ENCODE measurements at regions not wholly inside any gene's neighbourhood (a gene's known extent, or its start where the extent isn't known, plus 50 kb on each side); places are given as distances from the start of the nearest gene placed in this dataset.

GRCh38 chr2:236976266-236977062 is 109.2 kb upstream of the COPS8 start:
- TF ChIP-seq SMAD3 (CRISPR knock-in tag; IDR thresholded peaks at IDR 0.05; ENCODE audit: borderline replicate concordance) = no peak
- TF ChIP-seq, protein P1, sequence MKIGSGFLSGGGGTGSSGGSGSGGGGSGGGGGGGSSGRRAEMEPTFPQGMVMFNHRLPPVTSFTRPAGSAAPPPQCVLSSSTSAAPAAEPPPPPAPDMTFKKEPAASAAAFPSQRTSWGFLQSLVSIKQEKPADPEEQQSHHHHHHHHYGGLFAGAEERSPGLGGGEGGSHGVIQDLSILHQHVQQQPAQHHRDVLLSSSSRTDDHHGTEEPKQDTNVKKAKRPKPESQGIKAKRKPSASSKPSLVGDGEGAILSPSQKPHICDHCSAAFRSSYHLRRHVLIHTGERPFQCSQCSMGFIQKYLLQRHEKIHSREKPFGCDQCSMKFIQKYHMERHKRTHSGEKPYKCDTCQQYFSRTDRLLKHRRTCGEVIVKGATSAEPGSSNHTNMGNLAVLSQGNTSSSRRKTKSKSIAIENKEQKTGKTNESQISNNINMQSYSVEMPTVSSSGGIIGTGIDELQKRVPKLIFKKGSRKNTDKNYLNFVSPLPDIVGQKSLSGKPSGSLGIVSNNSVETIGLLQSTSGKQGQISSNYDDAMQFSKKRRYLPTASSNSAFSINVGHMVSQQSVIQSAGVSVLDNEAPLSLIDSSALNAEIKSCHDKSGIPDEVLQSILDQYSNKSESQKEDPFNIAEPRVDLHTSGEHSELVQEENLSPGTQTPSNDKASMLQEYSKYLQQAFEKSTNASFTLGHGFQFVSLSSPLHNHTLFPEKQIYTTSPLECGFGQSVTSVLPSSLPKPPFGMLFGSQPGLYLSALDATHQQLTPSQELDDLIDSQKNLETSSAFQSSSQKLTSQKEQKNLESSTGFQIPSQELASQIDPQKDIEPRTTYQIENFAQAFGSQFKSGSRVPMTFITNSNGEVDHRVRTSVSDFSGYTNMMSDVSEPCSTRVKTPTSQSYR (CRISPR knock-in tag; IDR thresholded peaks at IDR 0.05) = no peak
- TF ChIP-seq GABPB1 (CRISPR knock-in tag; IDR thresholded peaks at IDR 0.05) = no peak
- TF ChIP-seq, protein P2, sequence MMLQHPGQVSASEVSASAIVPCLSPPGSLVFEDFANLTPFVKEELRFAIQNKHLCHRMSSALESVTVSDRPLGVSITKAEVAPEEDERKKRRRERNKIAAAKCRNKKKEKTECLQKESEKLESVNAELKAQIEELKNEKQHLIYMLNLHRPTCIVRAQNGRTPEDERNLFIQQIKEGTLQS (CRISPR knock-in tag; conservative IDR thresholded peaks at IDR 0.05) = no peak
- no peak for TF ChIP-seq ZNF121 (CRISPR knock-in tag; IDR thresholded peaks at IDR 0.05)
- TF ChIP-seq NR2C2 (CRISPR knock-in tag; IDR thresholded peaks at IDR 0.05) = no peak
- no peak for TF ChIP-seq HMGA2 (CRISPR knock-in tag; IDR thresholded peaks at IDR 0.05)
- TF ChIP-seq, protein P3, sequence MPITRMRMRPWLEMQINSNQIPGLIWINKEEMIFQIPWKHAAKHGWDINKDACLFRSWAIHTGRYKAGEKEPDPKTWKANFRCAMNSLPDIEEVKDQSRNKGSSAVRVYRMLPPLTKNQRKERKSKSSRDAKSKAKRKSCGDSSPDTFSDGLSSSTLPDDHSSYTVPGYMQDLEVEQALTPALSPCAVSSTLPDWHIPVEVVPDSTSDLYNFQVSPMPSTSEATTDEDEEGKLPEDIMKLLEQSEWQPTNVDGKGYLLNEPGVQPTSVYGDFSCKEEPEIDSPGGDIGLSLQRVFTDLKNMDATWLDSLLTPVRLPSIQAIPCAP (CRISPR knock-in tag; IDR thresholded peaks at IDR 0.05) = no peak
- no peak for TF ChIP-seq TEAD1 (CRISPR knock-in tag; IDR thresholded peaks at IDR 0.05)
- TF ChIP-seq PRDM15 (CRISPR knock-in tag; IDR thresholded peaks at IDR 0.05) = no peak
- no peak for TF ChIP-seq ZNF423 (CRISPR knock-in tag; IDR thresholded peaks at IDR 0.05)
- no peak for TF ChIP-seq JAZF1 (CRISPR knock-in tag; IDR thresholded peaks at IDR 0.05)
- CTCF ChIA-PET = no interaction called here
- Mint-ChIP-seq H3K27me3 (ENCODE audit: low read depth) (no peaks in the 10 kb centered on the region), H3K9me3 (no peaks in the 10 kb centered on the region; the same call in 1 of the 2 replicates), H3K4me3 (no peak overlapping the region), H3K4me1 (peaks cover 47% of the 10 kb centered on the region), H3K27ac (no peak overlapping the region), H3K36me3 (no peaks in the 10 kb centered on the region)
- ATAC-seq (no peak), DNase-seq (ENCODE audit: low spot score) (no peak)
- POLR2A ChIA-PET = no interaction called here

DNA sequence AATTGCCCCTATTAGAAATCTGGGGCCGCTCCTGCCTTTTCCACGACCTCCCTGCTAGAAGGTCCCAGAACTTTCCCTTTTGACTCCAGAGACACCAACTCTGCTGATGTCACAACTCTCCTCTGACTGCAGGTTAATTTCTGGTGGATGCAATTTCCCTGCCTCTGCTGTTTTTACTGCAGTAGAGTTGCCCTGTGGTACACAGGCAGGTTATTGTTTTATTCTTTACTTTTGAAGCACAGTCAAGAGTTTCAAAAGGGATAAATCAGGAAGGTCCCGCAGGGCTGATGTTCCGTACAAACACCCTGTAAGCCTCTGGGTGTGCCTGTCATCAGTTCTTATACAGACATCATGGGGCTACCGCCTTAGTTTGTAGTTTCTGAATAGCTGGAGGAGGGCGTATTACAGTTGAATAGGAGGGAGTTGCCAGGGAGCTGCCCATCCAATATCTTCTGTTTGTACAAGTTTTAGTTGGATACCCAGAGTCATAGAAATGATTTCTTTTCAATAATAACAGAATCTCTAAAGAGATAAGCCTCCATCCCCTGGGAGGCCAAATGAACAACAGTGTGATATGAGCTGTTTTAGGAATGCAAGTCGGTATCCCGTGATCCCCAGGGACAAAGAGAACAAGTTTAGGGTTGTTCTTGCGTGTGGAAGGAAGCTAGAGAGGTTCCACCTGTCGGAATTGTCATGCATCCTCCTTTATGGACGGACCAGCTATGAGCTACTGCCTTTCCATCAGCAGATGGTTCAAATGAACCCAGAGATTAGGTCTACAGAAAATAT is 108.4 kb upstream of the COPS8 start:
- no peaks in the 10 kb centered on the region for H3K36me3 Mint-ChIP-seq

More for the DNA sequence above, 108.4 kb upstream of the COPS8 start:
- ATAC-seq (no peak), DNase-seq (ENCODE audit: low spot score) (no peak)
- no peak overlapping the region for H3K4me3 Mint-ChIP-seq
- peaks cover 41% of the 10 kb centered on the region for H3K4me1 Mint-ChIP-seq
- ChIA-PET POLR2A (no interaction called here), CTCF (no interaction called here)
- no peak for TF ChIP-seq SOX15 (CRISPR knock-in tag; IDR thresholded peaks at IDR 0.05)
- TF ChIP-seq EMX1 (CRISPR knock-in tag; IDR thresholded peaks at IDR 0.05) = no peak
- TF ChIP-seq RORB (CRISPR knock-in tag; IDR thresholded peaks at IDR 0.05) = no peak
- no peak for TF ChIP-seq E2F4 (CRISPR knock-in tag; IDR thresholded peaks at IDR 0.05; ENCODE audit: borderline replicate concordance, low read depth)
- no peak for TF ChIP-seq JUN (CRISPR knock-in tag; IDR thresholded peaks at IDR 0.05)
- TF ChIP-seq ZNF138 (CRISPR knock-in tag; conservative IDR thresholded peaks at IDR 0.05) = no peak
- H3K9me3 Mint-ChIP-seq = peaks cover 3% of the 10 kb centered on the region
- no peaks in the 10 kb centered on the region for H3K27me3 Mint-ChIP-seq (ENCODE audit: low read depth)
- no peak overlapping the region for H3K27ac Mint-ChIP-seq
